Hepatocyte (in vitro differentiated cells): ENCODE measurements at regions not wholly inside any gene's neighbourhood (a gene's known extent, or its start where the extent isn't known, plus 50 kb on each side); places are given as distances from the start of the nearest gene placed in this dataset.

ENCODE experiments used
- DNase-seq: peaks from one replicate; pipeline ENCODE4 v3.0.0-alpha.2; 2016; ENCODE audit warnings: low spot score
- H2AFZ ChIP-seq: fragments of 200-600 bp; sonication (generic); 2 replicates; pipeline ENCODE4 v1.6.0; 2016; ENCODE audit warnings: antibody characterized with exemption, mild to moderate bottlenecking
- H3K27ac ChIP-seq: fragments of 200-600 bp; sonication (generic); 2 replicates; pipeline ENCODE4 v1.5.1; 2016; ENCODE audit warnings: mild to moderate bottlenecking
- H3K27me3 ChIP-seq: fragments of 200-600 bp; sonication (generic); 2 replicates; pipeline ENCODE4 v1.6.1; 2016
- H3K36me3 ChIP-seq: fragments of 200-600 bp; sonication (generic); replicated peaks from 2 replicates; pipeline ENCODE4 v1.5.1; 2016; ENCODE audit warnings: low read depth; ENCODE audit not compliant: insufficient read depth
- H3K4me1 ChIP-seq: fragments of 200-600 bp; sonication (generic); 2 replicates; pipeline ENCODE4 v1.5.1; 2016; ENCODE audit warnings: mild to moderate bottlenecking, moderate library complexity; ENCODE audit not compliant: insufficient read depth
- H3K4me2 ChIP-seq: fragments of 200-600 bp; sonication (generic); 2 replicates; pipeline ENCODE4 v1.6.0; 2016
- H3K4me3 ChIP-seq: fragments of 200-600 bp; sonication (generic); 2 replicates; pipeline ENCODE4 v1.5.1; 2016; ENCODE audit warnings: mild to moderate bottlenecking
- H3K79me2 ChIP-seq: fragments of 200-600 bp; sonication (generic); 2 replicates; pipeline ENCODE4 v1.6.0; 2017; ENCODE audit warnings: mild to moderate bottlenecking
- H3K9me2 ChIP-seq: fragments of 200-600 bp; sonication (generic); replicated peaks from 2 replicates; pipeline ENCODE4 v1.6.0; 2017; ENCODE audit warnings: mild to moderate bottlenecking; ENCODE audit not compliant: insufficient read depth
- H3K9me3 ChIP-seq: fragments of 200-600 bp; sonication (generic); 2 replicates; pipeline ENCODE4 v1.5.1; 2016; ENCODE audit warnings: low read depth, mild to moderate bottlenecking
- H4K20me1 ChIP-seq: fragments of 200-600 bp; sonication (generic); 2 replicates; pipeline ENCODE4 v1.6.0; 2016; ENCODE audit warnings: mild to moderate bottlenecking; ENCODE audit not compliant: insufficient read depth, poor library complexity, severe bottlenecking
- CTCF ChIP-seq: fragments of 200-600 bp; sonication (generic); IDR thresholded peaks from 2 replicates; pipeline ENCODE4 v1.5.1; 2016; ENCODE audit warnings: antibody characterized with exemption, mild to moderate bottlenecking; ENCODE audit not compliant: poor library complexity
- EZH2 ChIP-seq: fragments of 200-600 bp; sonication (generic); IDR thresholded peaks from 2 replicates; pipeline ENCODE4 v1.6.1; 2016; ENCODE audit warnings: antibody characterized with exemption, mild to moderate bottlenecking, borderline replicate concordance
- EZH2phosphoT487 ChIP-seq: fragments of 200-600 bp; sonication (generic); IDR thresholded peaks from one replicate; pipeline ENCODE4 v1.6.1; 2018; ENCODE audit warnings: antibody characterized with exemption, mild to moderate bottlenecking, low read depth, moderate library complexity; ENCODE audit not compliant: unreplicated experiment, severe bottlenecking
- WGBS: methylation state at CpG from one replicate; pipeline ENCODE4 v1.1.6; 2016; ENCODE audit warnings: low lambda C conversion rate; ENCODE audit errors: missing lambda C conversion rate; 5-methylcytosine and 5-hydroxymethylcytosine counted together

GRCh38 chr3:70527026-70527425 lies 214.6 kb upstream of the MDFIC2 start:
- Histone ChIP-seq H3K27me3 (no peaks in the 10 kb centered on the region), H3K36me3 (no peaks in the 10 kb centered on the region), H3K9me2 (no peaks in the 10 kb centered on the region), H3K4me2 (no peak overlapping the region), H2AFZ (no peak overlapping the region), H3K4me3 (no peak overlapping the region), H4K20me1 (no peaks in the 10 kb centered on the region), H3K9me3 (no peaks in the 10 kb centered on the region), H3K79me2 (no peaks in the 10 kb centered on the region), H3K4me1 (no peaks in the 10 kb centered on the region), H3K27ac (no peak overlapping the region)
- no peak for DNase-seq
- no peak for TF ChIP-seq CTCF
- TF ChIP-seq EZH2: no peak
- TF ChIP-seq EZH2phosphoT487: no peak
- WGBS: 44% methylated on average over 8 of the region's 8 CpGs

DNA sequence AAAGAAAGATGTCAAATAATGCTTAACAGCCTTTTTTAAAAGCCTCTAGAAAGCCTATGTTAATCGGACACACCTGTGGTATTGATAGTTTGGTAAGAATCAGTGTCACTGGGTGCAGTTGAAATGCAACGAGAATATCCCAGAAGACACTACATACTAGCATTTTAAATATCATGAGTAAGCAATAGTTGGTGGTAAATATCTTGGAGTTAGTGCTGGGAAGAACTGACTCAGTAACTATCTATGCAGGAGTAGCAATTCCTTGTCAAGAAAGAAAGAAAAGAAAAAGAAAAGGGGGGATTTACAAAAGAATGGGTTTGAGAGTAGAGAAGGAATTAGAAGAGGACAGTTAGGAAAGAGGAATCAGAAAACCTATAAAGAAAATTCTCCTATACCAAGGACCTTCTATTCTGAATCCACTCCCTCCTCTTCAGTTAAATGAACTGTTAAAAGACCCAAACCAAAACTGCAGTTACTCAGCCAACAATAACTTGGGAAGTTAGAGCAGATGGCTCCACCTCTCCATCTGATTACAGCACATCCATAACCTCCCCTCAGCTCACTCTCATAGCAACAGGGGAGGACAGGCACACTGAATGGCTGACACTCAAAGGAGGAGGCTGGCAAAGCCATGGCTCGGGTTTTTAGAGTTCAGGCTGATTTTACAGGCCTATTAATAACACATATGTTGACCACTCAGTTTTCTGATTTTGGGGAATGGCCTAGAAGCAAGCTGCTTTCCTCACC lies 207.6 kb upstream of the MDFIC2 start:
- H3K9me2 ChIP-seq: no peaks in the 10 kb centered on the region
- H4K20me1 ChIP-seq: no peaks in the 10 kb centered on the region
- 79% methylated on average over 3 of the region's 3 CpGs for WGBS
- no peaks in the 10 kb centered on the region for H3K4me1 ChIP-seq
- H3K9me3 ChIP-seq: no peaks in the 10 kb centered on the region
- H2AFZ ChIP-seq: no peak overlapping the region
- DNase-seq: no peak
- TF ChIP-seq EZH2: no peak
- TF ChIP-seq EZH2phosphoT487: no peak
- TF ChIP-seq CTCF: no peak
- H3K27ac ChIP-seq: no peak overlapping the region
- no peak overlapping the region for H3K4me2 ChIP-seq
- H3K27me3 ChIP-seq: no peaks in the 10 kb centered on the region
- H3K4me3 ChIP-seq: no peak overlapping the region
- H3K36me3 ChIP-seq: no peaks in the 10 kb centered on the region
- H3K79me2 ChIP-seq: no peaks in the 10 kb centered on the region

DNA sequence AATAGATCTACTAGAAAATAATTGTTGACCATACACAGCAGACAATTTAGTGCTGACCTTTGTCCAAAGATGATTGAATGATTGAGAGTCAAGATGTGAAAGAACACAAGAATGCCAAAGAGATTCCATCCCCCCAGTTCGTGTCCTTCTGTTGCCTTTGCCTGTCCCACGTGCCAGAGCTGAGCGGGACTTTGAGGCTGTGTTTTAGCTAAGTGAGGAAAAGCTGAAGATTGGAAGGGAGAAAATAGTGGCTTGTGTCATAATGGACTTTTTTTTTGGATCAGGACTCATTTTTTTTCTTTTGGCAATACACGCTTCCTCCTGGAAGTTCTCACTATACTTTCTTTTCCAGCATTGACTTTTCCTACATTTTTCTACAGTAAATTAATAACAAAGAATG lies 206.6 kb upstream of the MDFIC2 start:
- H3K36me3 ChIP-seq: no peaks in the 10 kb centered on the region
- H3K79me2 ChIP-seq: no peaks in the 10 kb centered on the region
- no peak overlapping the region for H2AFZ ChIP-seq
- no peaks in the 10 kb centered on the region for H3K27me3 ChIP-seq
- H3K4me1 ChIP-seq: no peaks in the 10 kb centered on the region
- TF ChIP-seq CTCF (no peak), EZH2 (no peak), EZH2phosphoT487 (no peak)
- H3K9me2 ChIP-seq: no peaks in the 10 kb centered on the region
- H4K20me1 ChIP-seq: no peaks in the 10 kb centered on the region
- no peaks in the 10 kb centered on the region for H3K9me3 ChIP-seq
- no peak for DNase-seq
- no peak overlapping the region for H3K4me2 ChIP-seq
- no peak overlapping the region for H3K27ac ChIP-seq
- 88% methylated on average over 4 of the region's 4 CpGs for WGBS
- H3K4me3 ChIP-seq: no peak overlapping the region
